A549 (cell line): ENCODE measurements at regions not wholly inside any gene's neighbourhood (a gene's known extent, or its start where the extent isn't known, plus 50 kb on each side); places are given as distances from the start of the nearest gene placed in this dataset.

Experiments
- ATAC-seq, 2 experiments: fragments of 200-7000 bp in 1 of 2; fragments of >200 bp in 1 of 2; cut with Nextera tagmentation in 1 of 2; cut with Tn5 transposase in 1 of 2; 3 replicates each; pipeline versions ENCODE4 v1.8.0 to v1.9.1; 2018 to 2020; ENCODE audit warnings: mild to moderate bottlenecking in 1 of 2, moderate library complexity in 1 of 2
- CTCF ChIA-PET: fragments of 300-600 bp; sonication (Branson Sonifier 250); formaldehyde crosslinking; extraction: SDS; loops from one replicate; lab custom pipeline; 2021; ENCODE audit warnings: antibody characterized with exemption, inconsistent platforms; lab: Yijun Ruan, JAX
- POLR2A ChIA-PET: fragments of 350-600 bp; formaldehyde crosslinking; extraction: SDS; loops from one replicate; lab custom pipeline; 2021; ENCODE audit warnings: antibody characterized with exemption, inconsistent platforms; lab: Yijun Ruan, JAX
- DNase-seq, 2 experiments: peaks; one replicate each; pipeline versions ENCODE4 v3.0.0 to v3.0.0-alpha.2; 2011 to 2016; ENCODE audit warnings: low read depth in 1 of 2, low spot score in 1 of 2
- FAIRE-seq: peaks from 2 replicates; lab custom pipeline; 2011; peaks lifted over from hg19 to GRCh38; lab: Jason Lieb, UNC
- H3K27ac ChIP-seq, 2 experiments: fragments of >200 bp; sonication (Bioruptor Twin); formaldehyde crosslinking; 3 replicates each; pipeline ENCODE4 v1.5.1; 2016 to 2017
- H3K4me1 ChIP-seq: fragments of >200 bp; sonication (Bioruptor Twin); formaldehyde crosslinking; 3 replicates; pipeline ENCODE4 v1.6.1; 2016
- H3K4me2 ChIP-seq: fragments of >200 bp; sonication (Bioruptor Twin); formaldehyde crosslinking; 3 replicates; pipeline ENCODE4 v1.6.1; 2016
- H3K4me3 ChIP-seq: fragments of >200 bp; sonication (Bioruptor Twin); formaldehyde crosslinking; 3 replicates; pipeline ENCODE4 v1.5.1; 2016
- H3K9me3 ChIP-seq: fragments of >200 bp; sonication (Bioruptor Twin); formaldehyde crosslinking; 3 replicates; pipeline ENCODE4 v1.6.1; 2016
- ATOH8 ChIP-seq: fragments of 250-450 bp; sonication (Bioruptor Pico); IDR thresholded peaks from 2 replicates; pipeline ENCODE4 v1.5.0; 2020; ENCODE audit warnings: low read depth, mild to moderate bottlenecking, moderate library complexity
- BCL3 ChIP-seq: fragments of >200 bp; sonication (Bioruptor Twin); formaldehyde crosslinking; IDR thresholded peaks from 3 replicates; pipeline ENCODE4 v1.6.1; 2016
- BHLHE40 ChIP-seq: IDR thresholded peaks from 2 replicates; pipeline ENCODE4 v1.6.1; 2012; ENCODE audit warnings: low read depth, low read length, inconsistent platforms
- CBX8 ChIP-seq: fragments of 200-600 bp; sonication (generic); IDR thresholded peaks from 2 replicates; pipeline ENCODE4 v1.6.1; 2016
- CEBPB ChIP-seq, 2 experiments: fragments of >200 bp in 1 of 2; sonication (Bioruptor Twin) in 1 of 2; formaldehyde crosslinking in 1 of 2; IDR thresholded peaks; 2 replicates each; pipeline ENCODE4 v1.6.1; 2012 to 2016
- E2F6 ChIP-seq: IDR thresholded peaks from 2 replicates; pipeline ENCODE4 v1.6.1; 2012; ENCODE audit warnings: low read depth, borderline replicate concordance
- EP300 ChIP-seq, 2 experiments: fragments of >200 bp; sonication (Bioruptor Twin); formaldehyde crosslinking; IDR thresholded peaks; 2 replicates in 1 of 2; 3 replicates in 1 of 2; pipeline ENCODE4 v1.6.1; 2016 to 2017
- ESRRA ChIP-seq: fragments of 150-350 bp; IDR thresholded peaks from 2 replicates; pipeline ENCODE4 v1.6.1; 2014; ENCODE audit warnings: mild to moderate bottlenecking, low read length, borderline replicate concordance
- FOSL2 ChIP-seq, 2 experiments: fragments of 450-650 bp in 1 of 2; fragments of >200 bp in 1 of 2; sonication (Bioruptor Twin) in 1 of 2; formaldehyde crosslinking; IDR thresholded peaks; 2 replicates each; pipeline versions ENCODE4 v1.5.0 to v1.6.1; 2016 to 2020; ENCODE audit warnings: mild to moderate bottlenecking in 1 of 2, moderate library complexity in 1 of 2
- GATA3 ChIP-seq: IDR thresholded peaks from 2 replicates; pipeline ENCODE4 v1.6.1; 2012; ENCODE audit warnings: borderline replicate concordance
- HDAC2 ChIP-seq: fragments of 200-600 bp; sonication (generic); IDR thresholded peaks from 2 replicates; pipeline ENCODE4 v1.6.1; 2016
- HEYL ChIP-seq: fragments of 250-450 bp; sonication (Bioruptor Pico); IDR thresholded peaks from 2 replicates; pipeline ENCODE4 v1.8.0; 2021; ENCODE audit warnings: mild to moderate bottlenecking, moderate library complexity
- JUN ChIP-seq, 2 experiments: fragments of >200 bp; sonication (Bioruptor Twin); formaldehyde crosslinking; IDR thresholded peaks; 2 replicates in 1 of 2; 3 replicates in 1 of 2; pipeline ENCODE4 v1.6.1; 2016 to 2017
- JUNB ChIP-seq: fragments of >200 bp; sonication (Bioruptor Twin); formaldehyde crosslinking; IDR thresholded peaks from 2 replicates; pipeline ENCODE4 v1.6.1; 2016
- MAZ ChIP-seq: fragments of 150-350 bp; IDR thresholded peaks from 2 replicates; pipeline ENCODE4 v1.6.1; 2014; ENCODE audit warnings: antibody characterized with exemption, low read depth, low read length, borderline replicate concordance
- PHF8 ChIP-seq: fragments of 200-600 bp; sonication (generic); IDR thresholded peaks from 2 replicates; pipeline ENCODE4 v1.6.1; 2016; ENCODE audit warnings: low read depth, mild to moderate bottlenecking, antibody characterized with exemption, moderate library complexity, borderline replicate concordance
- POLR2A ChIP-seq: IDR thresholded peaks from 2 replicates; pipeline ENCODE4 v1.6.1; 2012; ENCODE audit warnings: mild to moderate bottlenecking, low read length
- RARB ChIP-seq: fragments of 250-450 bp; sonication (Bioruptor Pico); IDR thresholded peaks from 2 replicates; pipeline ENCODE4 v1.8.0; 2021; ENCODE audit warnings: mild to moderate bottlenecking, moderate library complexity
- RFX5 ChIP-seq: fragments of 450-650 bp; IDR thresholded peaks from 2 replicates; pipeline ENCODE4 v1.7.1; 2014; ENCODE audit warnings: antibody characterized with exemption, mild to moderate bottlenecking, moderate library complexity
- SREBF2 ChIP-seq: fragments of 450-650 bp; IDR thresholded peaks from 2 replicates; pipeline ENCODE4 v1.6.1; 2014; ENCODE audit warnings: mild to moderate bottlenecking, moderate library complexity
- TFCP2L1 ChIP-seq: fragments of 250-450 bp; sonication (Bioruptor Pico); IDR thresholded peaks from 2 replicates; pipeline ENCODE4 v1.5.0; 2021; ENCODE audit warnings: mild to moderate bottlenecking
- ZNF302 ChIP-seq: fragments of 250-450 bp; sonication (Bioruptor Pico); IDR thresholded peaks from 2 replicates; pipeline ENCODE4 v1.9.0; 2021; ENCODE audit warnings: inconsistent platforms, mild to moderate bottlenecking, moderate library complexity
- ZSCAN20 ChIP-seq: fragments of 250-450 bp; sonication (Bioruptor Pico); IDR thresholded peaks from 2 replicates; pipeline ENCODE4 v1.8.0; 2022; ENCODE audit warnings: mild to moderate bottlenecking, moderate library complexity
- WGBS: methylation state at CpG from one replicate; pipeline ENCODE4 v1.1.6; 2017; ENCODE audit errors: missing lambda C conversion rate; 5-methylcytosine and 5-hydroxymethylcytosine counted together

- Histone ChIP-seq H3K4me3 (no peak overlapping the region), H3K4me2 (no peak overlapping the region), H3K4me1 (peaks cover 20% of the 10 kb centered on the region), H3K9me3 (no peaks in the 10 kb centered on the region), H3K27ac (peak overlapping the region; percentile 27 to 79; a peak in 1 of 6 replicates)
- POLR2A ChIA-PET: no interaction called here
- ATAC-seq (no peak), DNase-seq (no peak), FAIRE-seq (no peak)
- CTCF ChIA-PET: interaction anchor here (1.4 to 1.8 kb wide), 3 partner anchors 94 to 97 kb away, joined by 3 to 4 read pairs (median 3); no protein-coding TSS in a partner anchor
- TF ChIP-seq TFCP2L1 (no peak), ZNF302 (no peak), ATOH8 (CRISPR knock-in tag) (no peak), HDAC2 (no peak), POLR2A (no peak), BHLHE40 (no peak), RARB (no peak), ZSCAN20 (CRISPR knock-in tag) (no peak), MAZ (no peak), BCL3 (no peak), HEYL (no peak)
- 7% methylated on average over 1 of the region's 1 CpG for WGBS
Observed at GRCh38 chr1:192901500-192901899, 92.7 kb downstream of the RGS2 start.

GRCh38 chr1:192903142-192903541, 94.3 kb downstream of the RGS2 start:
- ATAC-seq (no peak), FAIRE-seq (no peak), DNase-seq (no peak)
- ChIA-PET CTCF (interaction anchor here (0.7 to 1.8 kb wide), 2 partner anchors 86 to 96 kb away, joined by 3 to 4 read pairs; no protein-coding TSS in a partner anchor), POLR2A (no interaction called here)
- Histone ChIP-seq H3K4me1 (peaks cover 30% of the 10 kb centered on the region), H3K9me3 (no peaks in the 10 kb centered on the region), H3K27ac (peak overlapping the region; percentile 26 to 79; a peak in 2 of 6 replicates), H3K4me3 (no peak overlapping the region), H3K4me2 (no peak overlapping the region)
- no peak for TF ChIP-seq ESRRA
- TF ChIP-seq E2F6: no peak
- TF ChIP-seq CEBPB (IDR thresholded peaks at IDR 0.05): no peak
- TF ChIP-seq RFX5: no peak
- no peak for TF ChIP-seq TFCP2L1
- TF ChIP-seq PHF8: no peak
- WGBS: 90% methylated on average over 5 of the region's 5 CpGs

GRCh38 chr1:192904438-192904895, 95.6 kb downstream of the RGS2 start:
- ATAC-seq: peak; percentile 86 to 90
- Histone ChIP-seq H3K27ac (peak overlapping the region; percentile 67 to 79), H3K9me3 (no peaks in the 10 kb centered on the region), H3K4me2 (peak overlapping the region; percentile 62), H3K4me1 (peaks cover 31% of the 10 kb centered on the region), H3K4me3 (no peak overlapping the region)
- no peak for TF ChIP-seq FOSL2 (IDR thresholded peaks at IDR 0.05)
- TF ChIP-seq FOSL2 (CRISPR knock-in tag; IDR thresholded peaks at IDR 0.05): peak; percentile 63
- TF ChIP-seq GATA3: peak; percentile 39; the same call in 1 of the 2 replicates
- TF ChIP-seq CEBPB (IDR thresholded peaks at IDR 0.05): no peak
- no peak for TF ChIP-seq SREBF2
- TF ChIP-seq JUNB: peak; percentile 62; the same call in 1 of the 2 replicates
- 0 out of 5 replicates have a peak, but pooled peaks of 1 of the 2 experiments have one; percentile 33 for TF ChIP-seq JUN (IDR thresholded peaks at IDR 0.05)
- TF ChIP-seq EP300 (IDR thresholded peaks at IDR 0.05): peak in 1 of 2 experiments; percentile 45; a peak in 1 of 5 replicates
- no peak for TF ChIP-seq MAZ
- no peak for TF ChIP-seq CBX8
- DNase-seq: peak; percentile 20 to 65
- FAIRE-seq: peak; percentile 88
- ChIA-PET CTCF (interaction anchor here (0.6 to 1.8 kb wide), 4 partner anchors 9 to 57 kb away, joined by 3 read pairs; no protein-coding TSS in a partner anchor), POLR2A (interaction anchor here (0.6 to 1.4 kb wide), 3 partner anchors 48 to 96 kb away, joined by 4 to 8 read pairs (median 4); partner anchors contain the start of gene RGS2)
- 6% methylated on average over 7 of the region's 7 CpGs for WGBS
